Esophagus squamous epithelium (tissue), 5 donors: ENCODE measurements at regions not wholly inside any gene's neighbourhood (a gene's known extent, or its start where the extent isn't known, plus 50 kb on each side); places are given as distances from the start of the nearest gene placed in this dataset.
A peak's percentile ranks its signal among the peaks of the same experiment; 100 is the strongest.

Experiments used
- DNase-seq: peaks from one replicate; lab custom pipeline; 2025; lab: John Stamatoyannopoulos, UW
- H3K27ac ChIP-seq, 4 donors: fragments of 200-600 bp; sonication (generic); one replicate each; pipeline ENCODE4 v1.5.1; 2016 to 2019; ENCODE audit warnings: mild to moderate bottlenecking in 1 of 4
- H3K27me3 ChIP-seq, 4 donors: fragments of 200-600 bp; sonication (generic); 1 replicate in 3 of 4; 2 replicates in 1 of 4; pipeline versions ENCODE4 v1.5.1 to v1.6.0; 2017 to 2021; ENCODE audit warnings: antibody characterized with exemption in 1 of 4
- H3K36me3 ChIP-seq, 3 donors: fragments of 200-600 bp; sonication (generic); one replicate each; pipeline ENCODE4 v1.5.1; 2016 to 2019
- H3K4me1 ChIP-seq, 3 donors: fragments of 200-600 bp; sonication (generic); one replicate each; pipeline ENCODE4 v1.5.1; 2017 to 2019
- H3K4me3 ChIP-seq, 4 donors: fragments of 200-600 bp; sonication (generic); 1 replicate in 3 of 4; 2 replicates in 1 of 4; pipeline ENCODE4 v1.5.1; 2016 to 2019; ENCODE audit warnings: mild to moderate bottlenecking in 2 of 4, moderate library complexity in 1 of 4
- H3K9me3 ChIP-seq, 3 donors: fragments of 200-600 bp; sonication (generic); one replicate each; pipeline ENCODE4 v1.5.1; 2016 to 2019
- POLR2A ChIP-seq, 4 donors: fragments of 450-650 bp; IDR thresholded peaks; one replicate each; pipeline ENCODE4 v1.6.1; 2017; ENCODE audit warnings: antibody characterized with exemption in 4 of 4, mild to moderate bottlenecking in 4 of 4, moderate library complexity in 3 of 4
- WGBS, 2 donors: methylation state at CpG; one replicate each; pipeline ENCODE4 v1.1.5; 2018; 5-methylcytosine and 5-hydroxymethylcytosine counted together
- intact Hi-C: fragments of 100-400 bp; cut with DNase I; formaldehyde crosslinking; loops from one replicate; pipeline ENCODE4 v1.15.0; 2022
- TF ChIP-seq, protein P1 (sequence below), 6 experiments: fragments of 450-650 bp in 4 of 6; fragments of 200-600 bp in 2 of 6; sonication (generic) in 2 of 6; IDR thresholded peaks; one replicate each; pipeline ENCODE4 v1.5.1; 2016 to 2019; ENCODE audit warnings: antibody characterized with exemption in 6 of 6, mild to moderate bottlenecking in 4 of 6, moderate library complexity in 4 of 6
- donor health status: DM: yes; HTN: yes; CAD: no.

DNA sequence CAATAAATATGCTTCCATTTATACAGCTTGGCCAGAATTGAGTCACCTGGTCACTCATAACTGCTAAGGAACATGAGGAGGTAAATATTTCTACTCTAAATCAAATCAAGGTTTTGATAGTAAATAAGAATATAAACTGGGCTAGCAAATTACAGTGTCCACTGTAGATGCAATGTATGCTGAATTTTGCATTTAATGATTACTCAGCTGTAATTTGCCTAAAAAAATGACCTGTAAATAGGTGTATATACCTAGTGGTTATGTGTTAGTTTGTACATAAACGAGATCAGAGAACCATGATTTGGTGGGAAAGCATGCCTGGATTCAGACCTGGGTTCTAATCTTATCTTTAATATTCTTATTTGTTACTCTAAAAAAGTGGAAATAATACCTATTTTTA is 76.6 kb upstream of the CNTN1 start:
- no peak for DNase-seq
- intact Hi-C loops = no loop called here
- H3K9me3 ChIP-seq = no peaks in the 10 kb centered on the region
- no peaks in the 10 kb centered on the region for H3K27me3 ChIP-seq
- no peaks in the 10 kb centered on the region for H3K4me1 ChIP-seq
- no peak for TF ChIP-seq POLR2A (IDR thresholded peaks at IDR 0.05)
- TF ChIP-seq, protein P1, sequence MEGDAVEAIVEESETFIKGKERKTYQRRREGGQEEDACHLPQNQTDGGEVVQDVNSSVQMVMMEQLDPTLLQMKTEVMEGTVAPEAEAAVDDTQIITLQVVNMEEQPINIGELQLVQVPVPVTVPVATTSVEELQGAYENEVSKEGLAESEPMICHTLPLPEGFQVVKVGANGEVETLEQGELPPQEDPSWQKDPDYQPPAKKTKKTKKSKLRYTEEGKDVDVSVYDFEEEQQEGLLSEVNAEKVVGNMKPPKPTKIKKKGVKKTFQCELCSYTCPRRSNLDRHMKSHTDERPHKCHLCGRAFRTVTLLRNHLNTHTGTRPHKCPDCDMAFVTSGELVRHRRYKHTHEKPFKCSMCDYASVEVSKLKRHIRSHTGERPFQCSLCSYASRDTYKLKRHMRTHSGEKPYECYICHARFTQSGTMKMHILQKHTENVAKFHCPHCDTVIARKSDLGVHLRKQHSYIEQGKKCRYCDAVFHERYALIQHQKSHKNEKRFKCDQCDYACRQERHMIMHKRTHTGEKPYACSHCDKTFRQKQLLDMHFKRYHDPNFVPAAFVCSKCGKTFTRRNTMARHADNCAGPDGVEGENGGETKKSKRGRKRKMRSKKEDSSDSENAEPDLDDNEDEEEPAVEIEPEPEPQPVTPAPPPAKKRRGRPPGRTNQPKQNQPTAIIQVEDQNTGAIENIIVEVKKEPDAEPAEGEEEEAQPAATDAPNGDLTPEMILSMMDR (IDR thresholded peaks at IDR 0.05) = no peak
- WGBS, 2 donors = 57 to 75% methylated on average over 1 of the region's 1 CpG
- no peak overlapping the region for H3K27ac ChIP-seq
- no peak overlapping the region for H3K4me3 ChIP-seq
- no peaks in the 10 kb centered on the region for H3K36me3 ChIP-seq

DNA sequence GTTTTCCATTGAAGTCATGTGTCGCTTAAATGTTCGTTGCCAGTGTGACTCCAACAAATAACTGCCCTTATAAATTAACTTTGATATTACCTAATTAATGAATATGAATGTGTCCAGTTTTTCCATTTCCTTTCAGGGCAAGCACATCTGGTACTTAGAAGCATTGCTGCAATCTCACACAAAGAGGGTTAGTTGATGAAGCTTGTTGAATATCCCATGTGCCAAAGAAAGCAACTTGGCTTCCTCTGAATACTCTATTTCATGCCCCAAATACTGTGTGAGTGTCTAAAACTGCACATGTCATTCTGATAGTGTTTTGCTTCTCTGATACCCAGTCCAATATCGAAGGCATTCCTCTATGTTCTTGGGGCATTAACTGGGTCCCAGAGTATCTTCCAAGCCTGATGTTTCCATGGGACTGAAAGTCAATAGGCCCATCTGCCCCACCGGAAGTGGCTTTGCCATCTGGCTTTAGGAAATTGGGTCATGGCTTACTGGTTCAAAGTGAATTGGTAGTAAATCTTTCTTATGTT is 75.8 kb upstream of the CNTN1 start:
- 84 to 86% methylated on average over 4 of the region's 4 CpGs for WGBS, 2 donors

DNA sequence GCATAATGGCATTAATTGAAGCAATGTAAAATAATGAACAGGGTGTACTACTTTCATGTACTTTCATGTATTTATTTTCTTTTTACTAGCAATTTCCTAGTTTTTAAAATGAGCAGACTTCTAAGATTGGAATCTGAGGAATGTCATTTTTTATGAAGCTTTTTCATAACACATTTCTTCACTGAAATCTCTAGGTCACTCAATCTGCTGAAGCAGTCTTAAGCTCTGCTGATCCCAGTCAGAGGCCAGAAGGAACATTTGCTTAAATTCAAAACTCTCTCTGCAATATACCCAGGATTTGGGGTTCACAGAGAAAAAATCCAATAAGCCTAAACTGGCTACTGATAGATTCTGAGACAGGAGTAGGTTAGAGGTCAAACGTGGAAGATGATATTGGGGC is 73.6 kb upstream of the CNTN1 start:
- H3K36me3 ChIP-seq = no peaks in the 10 kb centered on the region
- intact Hi-C loops = no loop called here
- no peak overlapping the region for H3K4me3 ChIP-seq
- WGBS, 2 donors = 63 to 89% methylated on average over 1 of the region's 1 CpG
- no peaks in the 10 kb centered on the region for H3K9me3 ChIP-seq
- H3K27me3 ChIP-seq = no peaks in the 10 kb centered on the region
- no peaks in the 10 kb centered on the region for H3K4me1 ChIP-seq
- H3K27ac ChIP-seq = no peak overlapping the region
- no peak for DNase-seq
- TF ChIP-seq, protein P1 (IDR thresholded peaks at IDR 0.05) = no peak
- no peak for TF ChIP-seq POLR2A (IDR thresholded peaks at IDR 0.05)

More for the DNA sequence above, 75.8 kb upstream of the CNTN1 start:
- Histone ChIP-seq H3K4me1 (no peaks in the 10 kb centered on the region), H3K27ac (no peak overlapping the region), H3K4me3 (no peak overlapping the region), H3K9me3 (no peaks in the 10 kb centered on the region), H3K27me3 (no peaks in the 10 kb centered on the region), H3K36me3 (no peaks in the 10 kb centered on the region)
- no peak for DNase-seq
- TF ChIP-seq, protein P1 (IDR thresholded peaks at IDR 0.05) = no peak
- no peak for TF ChIP-seq POLR2A (IDR thresholded peaks at IDR 0.05)
- intact Hi-C loops = no loop called here

DNA sequence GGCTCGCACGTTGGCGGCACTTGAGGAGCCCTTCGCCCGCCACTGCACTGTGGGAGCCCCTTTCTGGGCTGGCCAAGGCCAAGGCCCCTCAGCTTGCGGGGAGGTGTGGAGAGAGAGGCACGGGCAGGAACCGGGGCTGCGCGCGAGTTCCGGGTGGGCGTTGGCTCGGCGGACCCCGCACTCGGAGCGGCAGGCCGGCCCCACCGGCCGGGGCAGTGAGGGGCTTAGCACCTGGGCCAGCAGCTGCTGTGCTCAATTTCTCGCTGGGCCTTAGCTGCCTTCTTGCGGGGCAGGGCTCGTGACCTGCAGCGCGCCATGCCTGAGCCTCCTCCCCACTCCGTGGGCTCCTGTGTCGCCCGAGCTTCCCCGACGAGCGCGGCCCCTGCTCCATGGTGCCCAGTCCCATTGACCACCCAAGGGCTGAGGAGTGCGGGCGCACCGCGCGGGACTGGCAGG is 71.6 kb upstream of the CNTN1 start:
- no peaks in the 10 kb centered on the region for H3K36me3 ChIP-seq
- no peaks in the 10 kb centered on the region for H3K27me3 ChIP-seq
- DNase-seq = no peak
- no peak overlapping the region for H3K27ac ChIP-seq
- no peaks in the 10 kb centered on the region for H3K9me3 ChIP-seq
- intact Hi-C loops = loop anchor here (5.0 kb wide), 1 partner anchor 302 kb away; no protein-coding TSS in a partner anchor
- H3K4me3 ChIP-seq = no peak overlapping the region
- TF ChIP-seq, protein P1 (IDR thresholded peaks at IDR 0.05) = no peak
- TF ChIP-seq POLR2A (IDR thresholded peaks at IDR 0.05) = no peak
- 91% methylated on average over 14 of the region's 38 CpGs; no CpG with 5 or more reads in 1 of the 2 donors for WGBS, 2 donors
- H3K4me1 ChIP-seq = no peaks in the 10 kb centered on the region

DNA sequence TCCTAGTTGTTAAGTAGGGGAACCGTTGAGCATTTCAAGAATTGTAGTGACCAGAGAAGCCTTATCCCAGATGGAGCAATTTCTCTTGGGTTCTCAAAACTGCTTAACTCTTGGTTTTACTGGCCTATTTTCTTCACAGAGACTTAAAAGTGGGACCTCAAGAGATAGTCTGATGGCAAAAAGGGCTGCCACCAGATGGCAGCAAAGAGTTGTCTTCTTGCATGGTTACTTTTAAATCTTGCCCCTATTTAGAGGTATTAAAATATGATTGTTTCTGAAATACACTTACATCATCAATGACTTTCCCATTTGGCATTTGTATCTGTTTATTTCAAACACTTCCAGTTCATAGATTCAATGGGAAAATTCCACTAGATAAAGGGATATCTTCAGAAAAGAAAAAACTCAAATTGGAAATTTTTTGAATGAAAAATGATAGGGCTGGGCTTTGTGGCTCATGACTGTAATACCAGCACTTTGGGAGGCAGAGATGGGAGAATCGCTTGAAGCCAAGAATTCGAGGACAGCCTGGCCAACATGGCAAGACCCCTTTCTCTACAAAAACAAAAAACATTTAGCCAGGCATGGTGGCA is 69.9 kb upstream of the CNTN1 start:
- WGBS, 2 donors = 26 to 56% methylated on average over 3 of the region's 3 CpGs
- H3K4me1 ChIP-seq = no peaks in the 10 kb centered on the region
- no peak for DNase-seq
- no peaks in the 10 kb centered on the region for H3K9me3 ChIP-seq
- intact Hi-C loops = loop anchor here (5.0 kb wide), 1 partner anchor 300 kb away; no protein-coding TSS in a partner anchor
- no peaks in the 10 kb centered on the region for H3K27me3 ChIP-seq
- H3K4me3 ChIP-seq = no peak overlapping the region
- H3K36me3 ChIP-seq = no peaks in the 10 kb centered on the region
- no peak overlapping the region for H3K27ac ChIP-seq
- TF ChIP-seq, protein P1 (IDR thresholded peaks at IDR 0.05) = peak; percentile 35 to 76 (median 64)
- no peak for TF ChIP-seq POLR2A (IDR thresholded peaks at IDR 0.05)
